ENCODE measurements at regions not wholly inside any gene's neighbourhood (a gene's known extent, or its start where the extent isn't known, plus 50 kb on each side); places are given as distances from the start of the nearest gene placed in this dataset.

DNA sequence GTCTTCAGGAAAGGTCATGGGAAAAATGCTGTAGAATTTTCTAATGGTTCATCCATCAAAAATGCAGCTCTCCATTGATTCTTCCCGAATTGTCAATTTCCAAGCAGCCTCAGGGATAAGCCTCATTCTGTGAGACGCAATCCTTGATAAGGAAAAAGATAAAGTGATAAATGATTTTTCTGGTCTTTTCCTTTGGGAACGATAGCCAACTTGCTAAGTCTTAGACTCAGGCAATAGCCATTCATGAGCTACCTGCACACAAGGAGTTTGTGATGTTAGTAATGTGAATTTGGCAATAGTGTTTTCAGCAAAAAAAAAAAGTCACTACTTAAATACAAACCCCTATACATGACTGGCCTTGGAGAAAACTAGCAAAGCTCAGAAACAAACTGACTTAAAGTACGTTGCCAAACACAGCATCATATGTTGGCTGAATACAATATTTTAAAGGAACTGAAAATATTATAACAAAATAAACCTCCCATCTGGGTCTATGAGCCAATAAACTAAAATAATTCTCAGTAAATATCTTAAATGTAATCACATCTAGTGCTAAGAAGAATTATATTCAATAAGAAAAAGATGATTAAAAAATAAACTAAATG is 75.5 kb downstream of the KLF6 start:
- Mint-ChIP-seq H3K36me3 (ENCODE audit: low read depth, unreplicated experiment) (no peaks in the 10 kb centered on the region), H3K4me3 (ENCODE audit: unreplicated experiment) (no peak overlapping the region), H3K27me3 (ENCODE audit: unreplicated experiment) (no peaks in the 10 kb centered on the region), H3K9me3 (ENCODE audit: unreplicated experiment) (no peaks in the 10 kb centered on the region), H3K27ac (ENCODE audit: unreplicated experiment) (no peak overlapping the region), H3K4me1 (ENCODE audit: unreplicated experiment) (no peaks in the 10 kb centered on the region)
- TF ChIP-seq, protein P1, sequence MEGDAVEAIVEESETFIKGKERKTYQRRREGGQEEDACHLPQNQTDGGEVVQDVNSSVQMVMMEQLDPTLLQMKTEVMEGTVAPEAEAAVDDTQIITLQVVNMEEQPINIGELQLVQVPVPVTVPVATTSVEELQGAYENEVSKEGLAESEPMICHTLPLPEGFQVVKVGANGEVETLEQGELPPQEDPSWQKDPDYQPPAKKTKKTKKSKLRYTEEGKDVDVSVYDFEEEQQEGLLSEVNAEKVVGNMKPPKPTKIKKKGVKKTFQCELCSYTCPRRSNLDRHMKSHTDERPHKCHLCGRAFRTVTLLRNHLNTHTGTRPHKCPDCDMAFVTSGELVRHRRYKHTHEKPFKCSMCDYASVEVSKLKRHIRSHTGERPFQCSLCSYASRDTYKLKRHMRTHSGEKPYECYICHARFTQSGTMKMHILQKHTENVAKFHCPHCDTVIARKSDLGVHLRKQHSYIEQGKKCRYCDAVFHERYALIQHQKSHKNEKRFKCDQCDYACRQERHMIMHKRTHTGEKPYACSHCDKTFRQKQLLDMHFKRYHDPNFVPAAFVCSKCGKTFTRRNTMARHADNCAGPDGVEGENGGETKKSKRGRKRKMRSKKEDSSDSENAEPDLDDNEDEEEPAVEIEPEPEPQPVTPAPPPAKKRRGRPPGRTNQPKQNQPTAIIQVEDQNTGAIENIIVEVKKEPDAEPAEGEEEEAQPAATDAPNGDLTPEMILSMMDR (IDR thresholded peaks at IDR 0.05; ENCODE audit: unreplicated experiment): no peak
- no peak for DNase-seq (ENCODE audit: low spot score)

DNA sequence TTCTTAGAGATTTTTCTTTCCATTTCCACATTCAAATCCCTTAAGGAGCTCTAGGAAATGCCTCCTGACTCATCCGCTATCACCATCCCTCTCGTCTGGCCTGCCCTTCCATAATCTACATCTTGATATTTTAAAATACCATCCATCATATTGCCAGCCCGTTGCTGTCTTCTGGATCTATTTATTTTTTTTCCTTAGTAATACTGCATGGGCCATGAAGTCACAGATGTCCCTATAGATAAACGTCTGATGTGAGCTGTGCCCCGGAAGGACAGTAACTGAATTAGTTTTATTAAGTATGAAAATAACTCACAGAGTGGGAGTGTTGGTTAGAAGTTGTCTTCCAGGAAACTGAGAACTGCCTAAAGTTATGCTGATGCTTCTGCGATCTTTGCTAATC is 76.2 kb downstream of the KLF6 start:
- no peak for DNase-seq (ENCODE audit: low spot score)
- no peaks in the 10 kb centered on the region for H3K4me1 Mint-ChIP-seq (ENCODE audit: unreplicated experiment)
- H3K36me3 Mint-ChIP-seq (ENCODE audit: low read depth, unreplicated experiment): no peaks in the 10 kb centered on the region
- TF ChIP-seq, protein P1 (IDR thresholded peaks at IDR 0.05; ENCODE audit: unreplicated experiment): no peak
- no peak overlapping the region for H3K4me3 Mint-ChIP-seq (ENCODE audit: unreplicated experiment)
- no peaks in the 10 kb centered on the region for H3K9me3 Mint-ChIP-seq (ENCODE audit: unreplicated experiment)
- no peaks in the 10 kb centered on the region for H3K27me3 Mint-ChIP-seq (ENCODE audit: unreplicated experiment)
- H3K27ac Mint-ChIP-seq (ENCODE audit: unreplicated experiment): no peak overlapping the region

DNA sequence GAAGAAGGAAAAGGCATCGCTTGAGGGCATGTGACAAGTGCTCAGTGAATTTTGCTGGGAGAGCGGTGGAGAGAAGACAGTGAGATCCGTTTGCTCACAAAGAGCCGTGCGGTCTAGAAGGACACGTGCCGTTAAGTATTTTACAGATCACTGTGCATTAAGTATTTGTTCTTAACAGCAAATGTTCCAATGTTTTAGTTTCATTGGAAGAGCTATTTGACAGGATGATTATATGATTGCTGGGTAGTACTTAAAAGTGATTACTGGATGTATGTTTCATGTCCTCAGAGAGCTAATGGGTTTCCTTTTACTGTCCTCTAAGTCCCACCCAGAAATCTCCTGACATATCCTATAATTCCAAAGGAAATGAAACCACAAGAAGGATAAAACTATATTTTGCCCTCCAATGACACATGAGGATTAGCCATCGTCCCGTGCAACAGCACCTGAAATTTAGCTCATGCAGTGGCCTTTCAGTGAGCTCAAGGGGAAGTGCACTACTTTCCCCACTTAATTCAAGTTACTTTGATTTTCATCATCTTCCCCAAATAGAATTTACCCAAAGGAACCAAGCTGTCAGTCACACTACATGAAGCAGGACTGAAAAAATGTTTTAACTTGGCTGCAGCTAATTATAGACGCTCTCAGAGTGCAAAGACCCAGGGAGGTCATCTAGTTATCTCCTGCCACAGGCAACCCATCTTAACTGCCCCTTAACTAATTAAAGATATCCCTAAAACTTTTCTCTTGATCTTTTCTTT is 80.3 kb downstream of the KLF6 start:
- Mint-ChIP-seq H3K27ac (ENCODE audit: unreplicated experiment) (no peak overlapping the region), H3K36me3 (ENCODE audit: low read depth, unreplicated experiment) (no peaks in the 10 kb centered on the region)

DNA sequence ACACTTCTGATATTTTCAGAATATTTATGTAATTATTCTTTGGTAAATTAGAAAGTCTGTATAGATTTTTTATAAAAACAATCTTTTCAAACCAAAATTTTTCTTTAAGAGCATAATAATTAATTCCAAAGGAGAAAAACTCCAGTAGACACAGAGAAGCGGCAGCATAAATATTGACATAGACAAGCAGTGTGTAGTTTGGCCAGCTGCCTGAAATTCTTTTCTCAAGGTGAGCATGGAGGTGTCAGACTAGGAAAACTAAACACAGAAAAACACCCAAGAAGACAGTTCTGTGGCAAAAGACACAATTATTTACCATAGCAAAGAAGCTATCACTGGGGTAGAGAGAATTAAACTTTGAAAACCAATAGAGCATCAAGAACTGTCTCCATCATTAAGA is 82.4 kb downstream of the KLF6 start:
- H3K4me3 Mint-ChIP-seq (ENCODE audit: unreplicated experiment): no peak overlapping the region
- no peaks in the 10 kb centered on the region for H3K27me3 Mint-ChIP-seq (ENCODE audit: unreplicated experiment)
- TF ChIP-seq, protein P1 (IDR thresholded peaks at IDR 0.05; ENCODE audit: unreplicated experiment): no peak
- H3K36me3 Mint-ChIP-seq (ENCODE audit: low read depth, unreplicated experiment): no peaks in the 10 kb centered on the region
- H3K9me3 Mint-ChIP-seq (ENCODE audit: unreplicated experiment): no peaks in the 10 kb centered on the region
- H3K27ac Mint-ChIP-seq (ENCODE audit: unreplicated experiment): no peak overlapping the region
- H3K4me1 Mint-ChIP-seq (ENCODE audit: unreplicated experiment): no peaks in the 10 kb centered on the region
- DNase-seq (ENCODE audit: low spot score): no peak

More for the DNA sequence above, 80.3 kb downstream of the KLF6 start:
- H3K9me3 Mint-ChIP-seq (ENCODE audit: unreplicated experiment): no peaks in the 10 kb centered on the region
- TF ChIP-seq, protein P1 (IDR thresholded peaks at IDR 0.05; ENCODE audit: unreplicated experiment): no peak
- no peaks in the 10 kb centered on the region for H3K27me3 Mint-ChIP-seq (ENCODE audit: unreplicated experiment)
- no peak for DNase-seq (ENCODE audit: low spot score)
- no peak overlapping the region for H3K4me3 Mint-ChIP-seq (ENCODE audit: unreplicated experiment)
- H3K4me1 Mint-ChIP-seq (ENCODE audit: unreplicated experiment): no peaks in the 10 kb centered on the region

DNA sequence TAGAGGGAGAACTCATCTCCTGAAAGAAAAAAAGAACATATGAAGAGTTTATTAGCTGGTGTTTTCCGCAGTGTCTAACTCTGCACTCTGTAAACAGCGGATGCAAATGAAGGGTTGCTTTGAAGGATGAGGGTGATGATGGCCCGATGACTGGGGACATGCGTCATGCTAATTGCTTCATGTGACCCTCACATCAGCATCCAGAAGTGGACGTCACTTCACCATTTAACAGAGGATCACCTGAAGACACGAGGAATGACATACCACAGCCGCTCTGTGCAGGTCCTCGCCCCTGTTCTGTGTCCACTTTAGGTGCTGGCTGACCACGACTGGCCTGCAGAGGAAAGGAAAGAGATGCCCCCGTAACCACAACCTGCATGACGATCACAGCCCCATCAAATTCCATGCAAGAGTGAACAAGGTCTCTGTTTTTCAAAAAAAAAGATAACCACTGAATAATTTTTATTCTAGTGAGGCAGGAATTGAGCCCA is 82.9 kb downstream of the KLF6 start:
- no peaks in the 10 kb centered on the region for H3K27me3 Mint-ChIP-seq (ENCODE audit: unreplicated experiment)
- no peak overlapping the region for H3K4me3 Mint-ChIP-seq (ENCODE audit: unreplicated experiment)
- no peaks in the 10 kb centered on the region for H3K36me3 Mint-ChIP-seq (ENCODE audit: low read depth, unreplicated experiment)
- H3K4me1 Mint-ChIP-seq (ENCODE audit: unreplicated experiment): no peaks in the 10 kb centered on the region
- TF ChIP-seq, protein P1 (IDR thresholded peaks at IDR 0.05; ENCODE audit: unreplicated experiment): no peak
- no peak overlapping the region for H3K27ac Mint-ChIP-seq (ENCODE audit: unreplicated experiment)
- DNase-seq (ENCODE audit: low spot score): no peak
- H3K9me3 Mint-ChIP-seq (ENCODE audit: unreplicated experiment): no peaks in the 10 kb centered on the region

Data from endothelial cell (in vitro differentiated cells).